ENCODE measurements at regions not wholly inside any gene's neighbourhood (a gene's known extent, or its start where the extent isn't known, plus 50 kb on each side); places are given as distances from the start of the nearest gene placed in this dataset.

DNA sequence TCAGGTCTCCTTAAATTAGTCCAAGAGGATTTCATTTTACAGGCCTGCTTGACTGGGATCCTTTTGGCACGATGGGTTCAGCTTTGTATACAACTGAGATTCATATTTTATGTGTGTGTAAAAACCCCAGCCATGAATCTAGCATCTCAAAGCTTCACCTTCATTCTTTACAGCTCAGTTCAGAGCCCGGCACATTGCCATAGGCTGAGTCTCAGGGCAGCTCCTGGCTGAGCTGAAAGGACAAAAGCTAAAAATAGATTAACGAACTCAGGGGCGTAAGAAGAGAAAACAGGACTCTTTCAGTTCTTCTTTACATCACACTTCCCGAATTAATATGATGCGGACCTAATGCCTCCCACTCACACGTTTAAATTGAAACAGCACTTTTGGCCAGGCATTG lies 262.8 kb upstream of the PBX1 start:
- BruUV-seq (replicated peaks), result no TSS peak
- Histone ChIP-seq H3K4me1 (ENCODE audit: control insufficient read depth, insufficient read depth, low read length) (no peaks in the 10 kb centered on the region), H3K9me3 (ENCODE audit: control insufficient read depth, insufficient read depth, low read depth, low read length) (no peaks in the 10 kb centered on the region), H3K27ac (ENCODE audit: low read length) (no peak overlapping the region), H3K27me3 (ENCODE audit: control insufficient read depth, insufficient read depth, low read length) (no peaks in the 10 kb centered on the region), H3K4me3 (ENCODE audit: low read depth in 2 of 2, low read length in 2 of 2) (no peak overlapping the region), H3K36me3 (ENCODE audit: control insufficient read depth, insufficient read depth, low read length) (no peaks in the 10 kb centered on the region)
- DNase-seq (ENCODE audit: low read depth, low spot score) (no peak), ATAC-seq (no peak)
- intact Hi-C loops (cut with micrococcal nuclease; ENCODE audit: unreplicated experiment) (no loop called here), in situ Hi-C loops (cut with HindIII; ENCODE audit: low pct_unique_long_range_greater_than_20kb, low sequenced_read_pairs) (no loop called here)
- CTCF ChIA-PET, result no interaction called here
- TF ChIP-seq, protein P1, sequence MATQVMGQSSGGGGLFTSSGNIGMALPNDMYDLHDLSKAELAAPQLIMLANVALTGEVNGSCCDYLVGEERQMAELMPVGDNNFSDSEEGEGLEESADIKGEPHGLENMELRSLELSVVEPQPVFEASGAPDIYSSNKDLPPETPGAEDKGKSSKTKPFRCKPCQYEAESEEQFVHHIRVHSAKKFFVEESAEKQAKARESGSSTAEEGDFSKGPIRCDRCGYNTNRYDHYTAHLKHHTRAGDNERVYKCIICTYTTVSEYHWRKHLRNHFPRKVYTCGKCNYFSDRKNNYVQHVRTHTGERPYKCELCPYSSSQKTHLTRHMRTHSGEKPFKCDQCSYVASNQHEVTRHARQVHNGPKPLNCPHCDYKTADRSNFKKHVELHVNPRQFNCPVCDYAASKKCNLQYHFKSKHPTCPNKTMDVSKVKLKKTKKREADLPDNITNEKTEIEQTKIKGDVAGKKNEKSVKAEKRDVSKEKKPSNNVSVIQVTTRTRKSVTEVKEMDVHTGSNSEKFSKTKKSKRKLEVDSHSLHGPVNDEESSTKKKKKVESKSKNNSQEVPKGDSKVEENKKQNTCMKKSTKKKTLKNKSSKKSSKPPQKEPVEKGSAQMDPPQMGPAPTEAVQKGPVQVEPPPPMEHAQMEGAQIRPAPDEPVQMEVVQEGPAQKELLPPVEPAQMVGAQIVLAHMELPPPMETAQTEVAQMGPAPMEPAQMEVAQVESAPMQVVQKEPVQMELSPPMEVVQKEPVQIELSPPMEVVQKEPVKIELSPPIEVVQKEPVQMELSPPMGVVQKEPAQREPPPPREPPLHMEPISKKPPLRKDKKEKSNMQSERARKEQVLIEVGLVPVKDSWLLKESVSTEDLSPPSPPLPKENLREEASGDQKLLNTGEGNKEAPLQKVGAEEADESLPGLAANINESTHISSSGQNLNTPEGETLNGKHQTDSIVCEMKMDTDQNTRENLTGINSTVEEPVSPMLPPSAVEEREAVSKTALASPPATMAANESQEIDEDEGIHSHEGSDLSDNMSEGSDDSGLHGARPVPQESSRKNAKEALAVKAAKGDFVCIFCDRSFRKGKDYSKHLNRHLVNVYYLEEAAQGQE (IDR thresholded peaks at IDR 0.05; ENCODE audit: insufficient read depth in 1 of 2, low read depth in 2 of 2, low read length in 1 of 2), result no peak
- POLR2A ChIA-PET, result no interaction called here

DNA sequence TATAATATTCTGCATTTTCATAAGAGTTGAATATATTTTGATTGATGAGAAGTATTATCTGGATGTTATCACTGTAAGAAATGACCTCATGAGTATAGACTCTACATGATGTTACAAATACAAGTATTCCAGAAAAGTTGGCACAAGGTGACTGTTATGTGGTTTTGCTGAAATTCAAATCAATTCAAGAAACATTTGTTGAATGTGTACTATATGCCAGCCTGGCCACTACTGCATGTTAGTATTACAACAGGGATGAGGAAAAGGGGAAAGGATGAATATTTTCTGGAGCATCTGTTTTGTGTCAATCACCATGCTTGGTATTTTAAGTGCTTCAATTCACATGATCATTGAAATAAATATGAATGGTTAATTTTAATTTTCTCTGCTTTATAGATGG lies 250.9 kb upstream of the PBX1 start:
- no peak overlapping the region for H3K27ac ChIP-seq (ENCODE audit: low read length)
- H3K4me1 ChIP-seq (ENCODE audit: control insufficient read depth, insufficient read depth, low read length), result no peaks in the 10 kb centered on the region
- no TSS peak for BruUV-seq (replicated peaks)
- ATAC-seq, result no peak
- intact Hi-C loops (cut with micrococcal nuclease; ENCODE audit: unreplicated experiment), result no loop called here
- H3K36me3 ChIP-seq (ENCODE audit: control insufficient read depth, insufficient read depth, low read length), result no peaks in the 10 kb centered on the region
- TF ChIP-seq TCF7L2 (IDR thresholded peaks at IDR 0.05; ENCODE audit: low read depth, low read length) (no peak), POLR2AphosphoS5 (IDR thresholded peaks at IDR 0.05; ENCODE audit: low read depth, low read length) (no peak), SIN3A (IDR thresholded peaks at IDR 0.05; ENCODE audit: borderline replicate concordance, insufficient read depth, low read depth, low read length) (no peak)
- TF ChIP-seq, protein P2, sequence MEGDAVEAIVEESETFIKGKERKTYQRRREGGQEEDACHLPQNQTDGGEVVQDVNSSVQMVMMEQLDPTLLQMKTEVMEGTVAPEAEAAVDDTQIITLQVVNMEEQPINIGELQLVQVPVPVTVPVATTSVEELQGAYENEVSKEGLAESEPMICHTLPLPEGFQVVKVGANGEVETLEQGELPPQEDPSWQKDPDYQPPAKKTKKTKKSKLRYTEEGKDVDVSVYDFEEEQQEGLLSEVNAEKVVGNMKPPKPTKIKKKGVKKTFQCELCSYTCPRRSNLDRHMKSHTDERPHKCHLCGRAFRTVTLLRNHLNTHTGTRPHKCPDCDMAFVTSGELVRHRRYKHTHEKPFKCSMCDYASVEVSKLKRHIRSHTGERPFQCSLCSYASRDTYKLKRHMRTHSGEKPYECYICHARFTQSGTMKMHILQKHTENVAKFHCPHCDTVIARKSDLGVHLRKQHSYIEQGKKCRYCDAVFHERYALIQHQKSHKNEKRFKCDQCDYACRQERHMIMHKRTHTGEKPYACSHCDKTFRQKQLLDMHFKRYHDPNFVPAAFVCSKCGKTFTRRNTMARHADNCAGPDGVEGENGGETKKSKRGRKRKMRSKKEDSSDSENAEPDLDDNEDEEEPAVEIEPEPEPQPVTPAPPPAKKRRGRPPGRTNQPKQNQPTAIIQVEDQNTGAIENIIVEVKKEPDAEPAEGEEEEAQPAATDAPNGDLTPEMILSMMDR (IDR thresholded peaks at IDR 0.05), result no peak
- TF ChIP-seq, protein P1 (IDR thresholded peaks at IDR 0.05; ENCODE audit: insufficient read depth in 1 of 2, low read depth in 2 of 2, low read length in 1 of 2), result no peak
- CTCF ChIA-PET, result no interaction called here
- no peaks in the 10 kb centered on the region for H3K9me3 ChIP-seq (ENCODE audit: control insufficient read depth, insufficient read depth, low read depth, low read length)
- no peaks in the 10 kb centered on the region for H3K27me3 ChIP-seq (ENCODE audit: control insufficient read depth, insufficient read depth, low read length)
- no peak overlapping the region for H3K4me3 ChIP-seq (ENCODE audit: low read depth in 2 of 2, low read length in 2 of 2)
- POLR2A ChIA-PET, result no interaction called here
- in situ Hi-C loops (cut with HindIII; ENCODE audit: low pct_unique_long_range_greater_than_20kb, low sequenced_read_pairs), result no loop called here
- DNase-seq (ENCODE audit: low read depth, low spot score), result no peak
